K562 (cell line): ENCODE measurements at regions not wholly inside any gene's neighbourhood (a gene's known extent, or its start where the extent isn't known, plus 50 kb on each side); places are given as distances from the start of the nearest gene placed in this dataset.

Experiments used
- ATAC-seq: fragments of 200-7000 bp; cut with Tn5 transposase; 3 replicates; pipeline ENCODE4 v1.9.1; 2020; ENCODE audit warnings: moderate library complexity
- BruUV-seq: library from RNA; stranded (reverse); fragments of 400-500 nt; replicated peaks from 2 replicates; lab custom pipeline; 2021; lab: Mats Ljungman, UMichigan
- CTCF ChIA-PET: fragments of 300-600 bp; formaldehyde crosslinking; extraction: SDS; loops from one replicate; lab custom pipeline; 2021; ENCODE audit warnings: low intra/inter-chr PET ratio; lab: Yijun Ruan, JAX
- POLR2A ChIA-PET: fragments of 300-600, 350-650 bp; sonication (Branson Sonifier 250); formaldehyde crosslinking; extraction: SDS; loops from one replicate; lab custom pipeline; 2021; ENCODE audit warnings: antibody characterized with exemption, inconsistent platforms; lab: Yijun Ruan, JAX
- DNase-seq, 4 experiments: peaks; one replicate each; pipeline versions ENCODE4 v3.0.0 to v3.0.0-alpha.2; 2011 to 2018; ENCODE audit warnings: low spot score in 3 of 4, mixed read lengths in 3 of 4; ENCODE audit errors: extremely low read depth in 1 of 4
- FAIRE-seq: peaks from 2 replicates; lab custom pipeline; 2011; peaks lifted over from hg19 to GRCh38; lab: Jason Lieb, UNC
- H2AFZ ChIP-seq: 2 replicates; pipeline ENCODE4 v1.6.0; 2011; ENCODE audit warnings: low read depth, low read length, control low read depth, inconsistent platforms
- H3K27ac ChIP-seq: fragments of 200-600 bp; 3 replicates; pipeline ENCODE4 v1.8.0; 2011; ENCODE audit warnings: low read depth, mild to moderate bottlenecking, control low read depth, inconsistent platforms, low read length, moderate library complexity, mixed read lengths; ENCODE audit errors: extremely low read depth
- H3K27me3 ChIP-seq, 2 experiments: fragments of 300-600 bp in 1 of 2; 2 replicates in 1 of 2; 3 replicates in 1 of 2; pipeline versions ENCODE4 v1.6.0 to v1.8.0; 2011; ENCODE audit warnings: inconsistent platforms in 2 of 2, low read length in 2 of 2, mild to moderate bottlenecking in 1 of 2, mixed read lengths in 1 of 2, moderate library complexity in 1 of 2; ENCODE audit not compliant: control insufficient read depth in 2 of 2, insufficient read depth in 2 of 2
- H3K36me3 ChIP-seq: fragments of 300-600 bp; 3 replicates; pipeline ENCODE4 v1.8.0; 2011; ENCODE audit warnings: mild to moderate bottlenecking, low read length, inconsistent platforms; ENCODE audit not compliant: control insufficient read depth, insufficient read depth
- H3K4me1 ChIP-seq, 2 experiments: fragments of 200-600 bp in 1 of 2; replicated peaks in 1 of 2; 2 replicates in 1 of 2; 3 replicates in 1 of 2; pipeline versions ENCODE4 v1.5.1 to v1.8.0; 2011; ENCODE audit warnings: inconsistent platforms in 2 of 2, low read length in 2 of 2, mild to moderate bottlenecking in 1 of 2, mixed read lengths in 1 of 2, moderate library complexity in 1 of 2; ENCODE audit not compliant: control insufficient read depth in 2 of 2, insufficient read depth in 2 of 2
- H3K4me2 ChIP-seq: 2 replicates; pipeline ENCODE4 v1.6.1; 2011; ENCODE audit warnings: low read length, control low read depth, inconsistent platforms, mixed read lengths; ENCODE audit not compliant: insufficient read depth
- H3K4me3 ChIP-seq: fragments of 200-600 bp; sonication (generic), shearing (Covaris generic); 2 replicates; pipeline ENCODE4 v1.5.1; 2016; ENCODE audit warnings: control low read depth, inconsistent platforms
- H3K79me2 ChIP-seq: fragments of 200-600 bp; 3 replicates; pipeline ENCODE4 v1.8.0; 2011; ENCODE audit warnings: low read length, inconsistent platforms; ENCODE audit not compliant: control insufficient read depth, insufficient read depth
- H3K9ac ChIP-seq, 2 experiments: 2 replicates each; pipeline versions ENCODE4 v1.6.0 to v1.6.1; 2011; ENCODE audit warnings: low read depth in 2 of 2, low read length in 2 of 2, control low read depth in 1 of 2, inconsistent platforms in 1 of 2, mild to moderate bottlenecking in 1 of 2, mixed read lengths in 1 of 2; ENCODE audit not compliant: insufficient read depth in 1 of 2
- H3K9me1 ChIP-seq: one replicate; pipeline ENCODE4 v1.6.0; 2011; ENCODE audit warnings: inconsistent platforms, mild to moderate bottlenecking, low read length, moderate library complexity; ENCODE audit not compliant: control insufficient read depth, insufficient read depth
- H3K9me3 ChIP-seq: replicated peaks from 2 replicates; pipeline ENCODE4 v1.5.1; 2011; ENCODE audit warnings: low read depth, low read length, inconsistent platforms; ENCODE audit not compliant: control insufficient read depth, insufficient read depth
- H4K20me1 ChIP-seq: replicated peaks from 2 replicates; pipeline ENCODE4 v1.6.1; 2011; ENCODE audit warnings: low read length, inconsistent platforms, mixed read lengths; ENCODE audit not compliant: control insufficient read depth, insufficient read depth
- CBX8 ChIP-seq: fragments of 200-600 bp; sonication (generic); IDR thresholded peaks from 2 replicates; pipeline ENCODE4 v1.6.1; 2012; ENCODE audit warnings: borderline replicate concordance, mixed run types, low read depth, mild to moderate bottlenecking, moderate library complexity, mixed read lengths, low read length, control low read depth, inconsistent platforms; ENCODE audit not compliant: poor library complexity, severe bottlenecking; ENCODE audit errors: extremely low read depth
- NBN ChIP-seq: fragments of 450-650 bp; IDR thresholded peaks from 2 replicates; pipeline ENCODE4 v1.6.1; 2016; ENCODE audit warnings: low read depth, mild to moderate bottlenecking
- NEUROD1 ChIP-seq: fragments of 150-350 bp; IDR thresholded peaks from 2 replicates; pipeline ENCODE4 v1.6.1; 2014; ENCODE audit warnings: borderline replicate concordance, low read length, low read depth; ENCODE audit not compliant: partially characterized antibody
- NFYB ChIP-seq: IDR thresholded peaks from 2 replicates; pipeline ENCODE4 v1.6.1; 2011; ENCODE audit warnings: mild to moderate bottlenecking, moderate library complexity; ENCODE audit not compliant: insufficient read length; ENCODE audit errors: extremely low read depth
- NR2C2 ChIP-seq, 2 experiments: fragments of 200-800 bp in 1 of 2; sonication (Bioruptor generic) in 1 of 2; sonication (generic) in 1 of 2; formaldehyde crosslinking in 1 of 2; IDR thresholded peaks; 2 replicates each; pipeline versions ENCODE4 v1.6.1 to v1.8.0; 2016 to 2022; ENCODE audit warnings: mild to moderate bottlenecking in 1 of 2, missing compliant biosample characterization in 1 of 2, missing genetic modification characterization in 1 of 2, missing genetic modification reagents in 1 of 2
- PHB2 ChIP-seq: fragments of 450-650 bp; IDR thresholded peaks from 2 replicates; pipeline ENCODE4 v1.6.1; 2017; ENCODE audit warnings: low read depth
- PRPF4 ChIP-seq: fragments of 200-400 bp; formaldehyde crosslinking; IDR thresholded peaks from one replicate; pipeline ENCODE4 v1.6.1; 2017; ENCODE audit warnings: low read length, low read depth, mild to moderate bottlenecking; ENCODE audit not compliant: insufficient read depth, poor library complexity, severe bottlenecking
- ZNF175 ChIP-seq: fragments of 200-800 bp; sonication (Bioruptor generic); IDR thresholded peaks from 2 replicates; pipeline ENCODE4 v1.6.1; 2016; ENCODE audit warnings: low read depth, mild to moderate bottlenecking, missing genetic modification characterization, missing compliant biosample characterization
- ZNF408 ChIP-seq: fragments of 250-450 bp; sonication (Bioruptor Pico); IDR thresholded peaks from 2 replicates; pipeline ENCODE4 v1.4.0; 2020; ENCODE audit warnings: low read depth, mild to moderate bottlenecking, moderate library complexity
- ZNF561 ChIP-seq: fragments of 450-650 bp; formaldehyde crosslinking; conservative IDR thresholded peaks from 2 replicates; pipeline ENCODE4 v1.4.0; 2020; ENCODE audit warnings: mild to moderate bottlenecking, moderate library complexity
- ZNF583 ChIP-seq: fragments of 250-450 bp; sonication (Bioruptor Pico); IDR thresholded peaks from 2 replicates; pipeline ENCODE4 v1.4.0; 2020
- ZNF77 ChIP-seq: fragments of 250-450 bp; sonication (Bioruptor Pico); IDR thresholded peaks from 2 replicates; pipeline ENCODE4 v1.5.0; 2020
- WGBS: fragments of 100-300 bp; shearing (Covaris generic); methylation state at CpG from one replicate; pipeline ENCODE4 v1.1.6; 2016; ENCODE audit warnings: low coverage, mixed read lengths; ENCODE audit not compliant: insufficient coverage; ENCODE audit errors: missing lambda C conversion rate; 5-methylcytosine and 5-hydroxymethylcytosine counted together
- in situ Hi-C: fragments of 300-500 bp; cut with MboI; formaldehyde crosslinking; loops from 4 replicates; pipeline ENCODE4 v1.15.0; 2018; ENCODE audit warnings: inconsistent platforms, mixed read lengths
- intact Hi-C: fragments of 100-400 bp; cut with micrococcal nuclease; formaldehyde crosslinking; loops from 2 replicates; pipeline ENCODE4 v1.14.2; 2022
- TF ChIP-seq, protein P1 (sequence below), 2 experiments: IDR thresholded peaks; 2 replicates each; pipeline ENCODE4 v1.6.1; 2011; ENCODE audit warnings: borderline replicate concordance in 1 of 2, control low read depth in 1 of 2, low read depth in 1 of 2, low read length in 1 of 2, mild to moderate bottlenecking in 1 of 2, mixed read lengths in 1 of 2, moderate library complexity in 1 of 2; ENCODE audit not compliant: insufficient read depth in 1 of 2, insufficient read length in 1 of 2, poor library complexity in 1 of 2, severe bottlenecking in 1 of 2; ENCODE audit errors: extremely low read depth in 1 of 2

DNA sequence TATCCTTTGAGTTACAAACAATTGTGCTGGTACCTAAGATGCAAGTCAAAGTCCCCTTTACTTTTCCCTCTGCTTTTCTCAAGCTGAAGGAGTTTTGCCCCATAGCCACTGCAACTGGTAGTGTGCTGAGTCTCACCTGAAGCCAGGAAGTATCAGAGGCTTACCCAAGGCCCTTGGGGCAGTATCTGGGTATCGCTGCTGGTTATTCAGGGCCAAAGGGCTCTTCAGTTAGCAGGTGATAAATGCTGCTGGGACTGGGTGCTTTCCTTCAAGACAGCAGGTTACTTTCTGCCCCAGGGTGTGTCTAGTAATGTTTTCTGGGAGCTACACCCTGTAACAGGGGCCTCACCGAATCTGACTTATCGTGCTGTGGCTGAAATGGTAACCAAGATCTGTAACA is 90.4 kb upstream of the SLC6A14 start (continued):
- TF ChIP-seq PRPF4 (no peak), NBN (no peak), ZNF561 (CRISPR knock-in tag) (no peak), ZNF77 (no peak), PHB2 (no peak), ZNF175 (CRISPR knock-in tag) (no peak)

DNA sequence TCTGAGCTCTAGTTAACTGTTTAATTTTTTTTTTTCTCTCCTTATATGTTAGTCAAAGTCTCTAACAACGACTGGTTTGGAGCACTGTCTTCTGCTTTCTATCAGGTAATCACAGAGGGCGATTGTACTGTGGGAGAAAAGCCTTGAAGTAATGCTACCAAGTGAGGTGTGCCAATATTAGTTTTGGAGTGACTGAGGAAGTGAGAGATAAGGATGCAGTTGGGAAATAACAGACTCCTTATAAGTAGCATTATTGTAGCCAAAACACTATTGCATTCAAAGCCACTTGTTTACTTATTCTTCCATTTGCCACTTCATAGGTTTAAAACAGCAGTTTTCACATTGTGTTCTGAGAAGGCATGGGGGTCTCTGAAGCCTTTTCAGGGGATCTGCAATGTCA is 79.1 kb upstream of the SLC6A14 start:
- 0% methylated on average over 2 of the region's 2 CpGs for WGBS
- DNase-seq, result no peak
- Histone ChIP-seq H3K27me3 (no peaks in the 10 kb centered on the region), H3K27ac (no peak overlapping the region), H3K4me3 (no peak overlapping the region), H3K36me3 (no peaks in the 10 kb centered on the region), H3K9ac (no peak overlapping the region), H3K9me3 (no peaks in the 10 kb centered on the region), H4K20me1 (no peaks in the 10 kb centered on the region), H3K79me2 (no peaks in the 10 kb centered on the region), H3K9me1 (no peaks in the 10 kb centered on the region), H3K4me2 (no peak overlapping the region), H3K4me1 (no peaks in the 10 kb centered on the region), H2AFZ (no peak overlapping the region)
- FAIRE-seq, result no peak
- ChIA-PET POLR2A (no interaction called here), CTCF (no interaction called here)
- in situ Hi-C loops (no loop called here), intact Hi-C loops (no loop called here)
- no peak for ATAC-seq
- BruUV-seq, result no TSS peak
- no peak for TF ChIP-seq CBX8
- TF ChIP-seq, protein P1, sequence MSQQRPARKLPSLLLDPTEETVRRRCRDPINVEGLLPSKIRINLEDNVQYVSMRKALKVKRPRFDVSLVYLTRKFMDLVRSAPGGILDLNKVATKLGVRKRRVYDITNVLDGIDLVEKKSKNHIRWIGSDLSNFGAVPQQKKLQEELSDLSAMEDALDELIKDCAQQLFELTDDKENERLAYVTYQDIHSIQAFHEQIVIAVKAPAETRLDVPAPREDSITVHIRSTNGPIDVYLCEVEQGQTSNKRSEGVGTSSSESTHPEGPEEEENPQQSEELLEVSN (IDR thresholded peaks at IDR 0.05; ENCODE audit: borderline replicate concordance in 1 of 2, extremely low read depth in 1 of 2, insufficient read depth in 1 of 2, insufficient read length in 1 of 2, low read depth in 1 of 2, low read length in 1 of 2, poor library complexity in 1 of 2, severe bottlenecking in 1 of 2), result no peak
- no peak for TF ChIP-seq ZNF583 (CRISPR knock-in tag)
- no peak for TF ChIP-seq ZNF408
- TF ChIP-seq NEUROD1, result no peak
- no peak for TF ChIP-seq NR2C2 (CRISPR knock-in tag; IDR thresholded peaks at IDR 0.05)
- no peak for TF ChIP-seq NR2C2 (tag; IDR thresholded peaks at IDR 0.05)
- no peak for TF ChIP-seq NFYB
